A673 (cell line): ENCODE measurements at regions not wholly inside any gene's neighbourhood (a gene's known extent, or its start where the extent isn't known, plus 50 kb on each side); places are given as distances from the start of the nearest gene placed in this dataset.

Experiments
- BruUV-seq: library from RNA; stranded (reverse); fragments of 400-500 nt; replicated peaks from 2 replicates; lab custom pipeline; 2021; lab: Mats Ljungman, UMichigan
- CTCF ChIA-PET: fragments of 300-600 bp; sonication (Branson Sonifier 250); formaldehyde crosslinking; loops from one replicate; lab custom pipeline; 2022; ENCODE audit warnings: antibody characterized with exemption; lab: Charles Lee
- POLR2A ChIA-PET: fragments of 300-600 bp; sonication (Branson Sonifier 250); formaldehyde crosslinking; loops from one replicate; lab custom pipeline; 2022; ENCODE audit warnings: antibody characterized with exemption; ENCODE audit not compliant: low non-redundant PET; lab: Charles Lee
- DNase-seq: peaks from one replicate; pipeline ENCODE4 v3.0.0-alpha.2; 2015; ENCODE audit warnings: low spot score
- H3K27ac ChIP-seq: fragments of 200-600 bp; sonication (generic); 2 replicates; pipeline ENCODE4 v1.5.1; 2016; ENCODE audit warnings: mixed run types, low read depth, mild to moderate bottlenecking, mixed read lengths, antibody characterized with exemption, low read length; ENCODE audit not compliant: poor library complexity, severe bottlenecking
- H3K27me3 ChIP-seq: fragments of 200-600 bp; sonication (generic); replicated peaks from 2 replicates; pipeline ENCODE4 v1.6.1; 2017; ENCODE audit warnings: mixed run types, low read depth, mild to moderate bottlenecking, mixed read lengths, antibody characterized with exemption, low read length; ENCODE audit not compliant: insufficient read depth, poor library complexity
- H3K36me3 ChIP-seq: fragments of 200-600 bp; sonication (generic); 2 replicates; pipeline ENCODE4 v1.6.1; 2016; ENCODE audit warnings: mixed run types, mild to moderate bottlenecking, mixed read lengths, antibody characterized with exemption, low read length; ENCODE audit not compliant: insufficient read depth, poor library complexity, severe bottlenecking
- H3K4me1 ChIP-seq: fragments of 200-600 bp; sonication (generic); 2 replicates; pipeline ENCODE4 v1.6.1; 2017; ENCODE audit warnings: mixed run types, mild to moderate bottlenecking, mixed read lengths, antibody characterized with exemption, low read length; ENCODE audit not compliant: insufficient read depth, poor library complexity, severe bottlenecking
- H3K4me3 ChIP-seq: fragments of 200-600 bp; sonication (generic); 2 replicates; pipeline ENCODE4 v1.5.1; 2016; ENCODE audit warnings: low read depth, mixed run types, mild to moderate bottlenecking, mixed read lengths, low read length; ENCODE audit not compliant: poor library complexity, severe bottlenecking
- H3K9me3 ChIP-seq: fragments of 200-600 bp; sonication (generic); 2 replicates; pipeline ENCODE4 v1.6.1; 2016; ENCODE audit warnings: mixed run types, low read depth, mild to moderate bottlenecking, mixed read lengths, antibody characterized with exemption, low read length; ENCODE audit not compliant: poor library complexity, severe bottlenecking
- CTCF ChIP-seq: fragments of 300-800, 200-600 bp; sonication (generic); conservative IDR thresholded peaks from 2 replicates; pipeline ENCODE4 v1.5.1; 2017; ENCODE audit warnings: low read depth, mild to moderate bottlenecking, antibody characterized with exemption, low read length, moderate library complexity, mixed read lengths
- EZH2 ChIP-seq: fragments of 200-600 bp; sonication (generic); IDR thresholded peaks from 2 replicates; pipeline ENCODE4 v1.6.1; 2017; ENCODE audit warnings: borderline replicate concordance, low read depth, mild to moderate bottlenecking, mixed read lengths, antibody characterized with exemption, low read length; ENCODE audit not compliant: poor library complexity, severe bottlenecking
- intact Hi-C: fragments of 100-400 bp; cut with micrococcal nuclease; formaldehyde crosslinking; loops from one replicate; pipeline ENCODE4 v1.10.0; 2022; ENCODE audit not compliant: unreplicated experiment

GRCh38 chr2:23323917-23324680 is 60.9 kb upstream of the KLHL29 start:
- Histone ChIP-seq H3K27me3 (peaks cover 35% of the 10 kb centered on the region), H3K4me1 (no peaks in the 10 kb centered on the region), H3K9me3 (no peaks in the 10 kb centered on the region), H3K27ac (no peak overlapping the region), H3K36me3 (no peaks in the 10 kb centered on the region), H3K4me3 (no peak overlapping the region)
- DNase-seq = no peak
- intact Hi-C loops = no loop called here
- no TSS peak for BruUV-seq
- TF ChIP-seq EZH2 (no peak), CTCF (no peak)
- POLR2A ChIA-PET = no interaction called here
- CTCF ChIA-PET = no interaction called here

- Histone ChIP-seq H3K4me3 (no peak overlapping the region), H3K36me3 (no peaks in the 10 kb centered on the region), H3K27ac (no peak overlapping the region), H3K9me3 (no peaks in the 10 kb centered on the region), H3K27me3 (peaks cover 35% of the 10 kb centered on the region), H3K4me1 (no peaks in the 10 kb centered on the region)
- intact Hi-C loops = no loop called here
- ChIA-PET CTCF (no interaction called here), POLR2A (no interaction called here)
- DNase-seq = no peak
- no TSS peak for BruUV-seq
- TF ChIP-seq EZH2 = no peak
- TF ChIP-seq CTCF = no peak
Measured at GRCh38 chr2:23326330-23326729, 58.6 kb upstream of the KLHL29 start.

GRCh38 chr2:23327416-23327815 is 57.6 kb upstream of the KLHL29 start:
- Histone ChIP-seq H3K27me3 (peaks cover 35% of the 10 kb centered on the region), H3K9me3 (no peaks in the 10 kb centered on the region), H3K27ac (no peak overlapping the region), H3K4me1 (no peaks in the 10 kb centered on the region), H3K4me3 (no peak overlapping the region), H3K36me3 (no peaks in the 10 kb centered on the region)
- POLR2A ChIA-PET = interaction anchor here (0.7 kb wide), 1 partner anchor 479 kb away, joined by 3 read pairs; no protein-coding TSS in a partner anchor
- intact Hi-C loops = no loop called here
- DNase-seq = no peak
- CTCF ChIA-PET = no interaction called here
- TF ChIP-seq CTCF (no peak), EZH2 (no peak)
- BruUV-seq = no TSS peak
